Spleen (tissue), 11 donors: ENCODE measurements at regions not wholly inside any gene's neighbourhood (a gene's known extent, or its start where the extent isn't known, plus 50 kb on each side); places are given as distances from the start of the nearest gene placed in this dataset.

Experiments
- DNase-seq: peaks from one replicate; pipeline ENCODE4 v3.0.0-alpha.2; 2020
- H3K27ac ChIP-seq, 8 donors: fragments of 200-600 bp; sonication (generic) in 7 of 8; 1 replicate in 4 of 8; 2 replicates in 4 of 8; pipeline versions ENCODE4 v1.5.0 to v1.8.0; 2016 to 2021; ENCODE audit warnings: inconsistent platforms in 4 of 8, mild to moderate bottlenecking in 4 of 8, moderate library complexity in 1 of 8
- H3K27me3 ChIP-seq, 7 donors: fragments of 200-600 bp; sonication (generic) in 6 of 7; replicated peaks in 1 of 7; 1 replicate in 4 of 7; 2 replicates in 3 of 7; pipeline versions ENCODE4 v1.5.0 to v1.8.0; 2016 to 2021; ENCODE audit warnings: inconsistent platforms in 3 of 7, mild to moderate bottlenecking in 1 of 7
- H3K36me3 ChIP-seq, 6 donors: fragments of 200-600 bp; sonication (generic) in 5 of 6; 1 replicate in 4 of 6; 2 replicates in 2 of 6; pipeline versions ENCODE4 v1.5.0 to v1.8.0; 2016 to 2021; ENCODE audit warnings: inconsistent platforms in 2 of 6
- H3K4me1 ChIP-seq, 6 donors: fragments of 200-600 bp; sonication (generic) in 5 of 6; 1 replicate in 3 of 6; 2 replicates in 3 of 6; pipeline versions ENCODE4 v1.5.0 to v1.8.0; 2016 to 2021; ENCODE audit warnings: inconsistent platforms in 3 of 6
- H3K4me3 ChIP-seq, 8 donors: fragments of 200-600 bp; sonication (generic) in 7 of 8; 1 replicate in 4 of 8; 2 replicates in 4 of 8; pipeline versions ENCODE4 v1.5.0 to v1.8.0; 2016 to 2021; ENCODE audit warnings: inconsistent platforms in 4 of 8, mild to moderate bottlenecking in 4 of 8, moderate library complexity in 2 of 8
- H3K9me3 ChIP-seq, 8 donors: fragments of 200-600 bp; sonication (generic) in 7 of 8; 1 replicate in 4 of 8; 2 replicates in 4 of 8; pipeline versions ENCODE4 v1.5.0 to v1.8.0; 2016 to 2021; ENCODE audit warnings: inconsistent platforms in 4 of 8
- POLR2A ChIP-seq, 3 donors: fragments of 450-650 bp; IDR thresholded peaks; one replicate each; pipeline ENCODE4 v1.5.1; 2017; ENCODE audit warnings: antibody characterized with exemption in 3 of 3, mild to moderate bottlenecking in 1 of 3
- POLR2AphosphoS5 ChIP-seq, 3 donors: sonication (generic); formaldehyde crosslinking; IDR thresholded peaks; one replicate each; pipeline ENCODE4 v1.5.1; 2017; ENCODE audit warnings: antibody characterized with exemption in 3 of 3
- whole genome bisulfite sequencing, 5 donors: extraction: QIAGEN DNeasy Blood & Tissue Kit in 3 of 5; methylation state at CpG; one replicate each; pipeline versions ENCODE4 v1.1.5 to v1.1.7; 2013 to 2018; 5-methylcytosine and 5-hydroxymethylcytosine counted together
- intact Hi-C: fragments of 100-400 bp; cut with DNase I; formaldehyde crosslinking; loops from one replicate; pipeline ENCODE4 v1.15.0; 2023; ENCODE audit warnings: low total_unique reads
- TF ChIP-seq, protein P1 (sequence below), 11 experiments: fragments of 200-600 bp in 7 of 11; fragments of 450-650 bp in 4 of 11; sonication (generic) in 4 of 11; IDR thresholded peaks in 8 of 11; conservative IDR thresholded peaks in 3 of 11; 1 replicate in 7 of 11; 2 replicates in 4 of 11; pipeline versions ENCODE4 v1.4.0 to v1.8.0; 2016 to 2021; ENCODE audit warnings: antibody characterized with exemption in 11 of 11, inconsistent platforms in 4 of 11, mild to moderate bottlenecking in 1 of 11
- donor health status: healthy with polysubstance abuse.
- donor health status: DM: no; HTN: no; CAD: no; lungs with moderate emphysema.
- donor health status: DM: no; HTN: no; CAD: no.
- donor health status: Bipolar disorder and iron deficiency.
- donor health status: healthy.
- donor health status: DM: no; HTN: no; CAD: no.
- donor health status: DM: yes; HTN: yes; CAD: no.

DNA sequence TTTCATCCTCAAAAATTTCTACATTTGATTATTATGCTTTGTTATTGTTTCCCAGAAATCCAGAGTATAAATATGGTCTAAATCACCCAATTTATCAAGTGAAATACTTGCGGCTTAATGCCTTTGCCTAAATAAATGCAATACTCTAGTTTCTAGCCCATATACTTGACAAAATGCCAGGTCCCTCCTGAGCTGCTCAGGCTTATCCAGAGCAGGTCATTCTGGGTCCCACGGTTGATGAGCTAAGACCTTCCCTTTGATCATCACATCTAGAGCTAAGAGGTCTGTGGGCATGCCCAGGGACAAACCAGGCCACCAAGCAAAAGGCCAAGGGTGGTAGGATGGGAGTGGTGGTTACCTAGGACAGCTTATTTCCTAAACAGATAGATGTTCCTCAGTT, 180.1 kb downstream of the SMIM20 start:
- no peak overlapping the region for H3K4me3 ChIP-seq
- no peaks in the 10 kb centered on the region for H3K27me3 ChIP-seq
- TF ChIP-seq POLR2AphosphoS5 (IDR thresholded peaks at IDR 0.05) (no peak), POLR2A (IDR thresholded peaks at IDR 0.05) (no peak)
- TF ChIP-seq, protein P1, sequence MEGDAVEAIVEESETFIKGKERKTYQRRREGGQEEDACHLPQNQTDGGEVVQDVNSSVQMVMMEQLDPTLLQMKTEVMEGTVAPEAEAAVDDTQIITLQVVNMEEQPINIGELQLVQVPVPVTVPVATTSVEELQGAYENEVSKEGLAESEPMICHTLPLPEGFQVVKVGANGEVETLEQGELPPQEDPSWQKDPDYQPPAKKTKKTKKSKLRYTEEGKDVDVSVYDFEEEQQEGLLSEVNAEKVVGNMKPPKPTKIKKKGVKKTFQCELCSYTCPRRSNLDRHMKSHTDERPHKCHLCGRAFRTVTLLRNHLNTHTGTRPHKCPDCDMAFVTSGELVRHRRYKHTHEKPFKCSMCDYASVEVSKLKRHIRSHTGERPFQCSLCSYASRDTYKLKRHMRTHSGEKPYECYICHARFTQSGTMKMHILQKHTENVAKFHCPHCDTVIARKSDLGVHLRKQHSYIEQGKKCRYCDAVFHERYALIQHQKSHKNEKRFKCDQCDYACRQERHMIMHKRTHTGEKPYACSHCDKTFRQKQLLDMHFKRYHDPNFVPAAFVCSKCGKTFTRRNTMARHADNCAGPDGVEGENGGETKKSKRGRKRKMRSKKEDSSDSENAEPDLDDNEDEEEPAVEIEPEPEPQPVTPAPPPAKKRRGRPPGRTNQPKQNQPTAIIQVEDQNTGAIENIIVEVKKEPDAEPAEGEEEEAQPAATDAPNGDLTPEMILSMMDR (IDR thresholded peaks at IDR 0.05 in 8 of 11, conservative IDR thresholded peaks at IDR 0.05 in 3 of 11): no peak
- H3K9me3 ChIP-seq: peaks cover 0 to 40% (median 27%) of the 10 kb centered on the region in 8 donors
- DNase-seq: no peak
- H3K36me3 ChIP-seq: no peaks in the 10 kb centered on the region
- H3K27ac ChIP-seq: peak overlapping the region in 5 of 8 donors; percentile 20 to 84 (median 62)
- WGBS, 5 donors: 74 to 89% (median 87%) methylated on average over 2 of the region's 2 CpGs
- H3K4me1 ChIP-seq: no peaks in the 10 kb centered on the region
- intact Hi-C loops: no loop called here

DNA sequence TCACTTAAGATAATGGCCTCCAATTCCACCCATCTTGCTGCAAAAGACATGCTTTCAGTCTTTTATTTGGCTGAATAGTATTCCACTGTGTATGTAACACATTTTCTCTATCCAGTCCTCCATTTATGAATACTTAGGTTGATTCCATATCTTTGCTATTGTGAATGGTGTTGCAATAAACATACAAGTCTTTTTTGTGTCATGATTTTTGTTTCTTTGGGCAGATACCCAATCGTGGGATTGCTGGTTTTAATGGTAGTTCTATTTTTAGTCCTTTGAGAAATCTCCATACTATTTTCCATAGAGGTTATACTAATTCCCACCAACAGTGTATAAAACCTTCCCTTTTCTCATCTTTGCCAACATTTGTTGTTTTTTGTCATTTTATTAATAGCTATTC, 180.9 kb downstream of the SMIM20 start:
- Histone ChIP-seq H3K9me3 (peaks cover 0 to 42% (median 27%) of the 10 kb centered on the region in 8 donors), H3K4me3 (no peak overlapping the region), H3K27me3 (no peaks in the 10 kb centered on the region), H3K27ac (peak overlapping the region in 1 of 8 donors; percentile 84), H3K4me1 (no peaks in the 10 kb centered on the region), H3K36me3 (no peaks in the 10 kb centered on the region)
- no peak for DNase-seq
- intact Hi-C loops: no loop called here
- 74 to 80% (median 75%) methylated on average over 1 of the region's 1 CpG for WGBS, 5 donors
- no peak for TF ChIP-seq POLR2A (IDR thresholded peaks at IDR 0.05)
- TF ChIP-seq POLR2AphosphoS5 (IDR thresholded peaks at IDR 0.05): no peak
- TF ChIP-seq, protein P1 (IDR thresholded peaks at IDR 0.05 in 8 of 11, conservative IDR thresholded peaks at IDR 0.05 in 3 of 11): no peak

DNA sequence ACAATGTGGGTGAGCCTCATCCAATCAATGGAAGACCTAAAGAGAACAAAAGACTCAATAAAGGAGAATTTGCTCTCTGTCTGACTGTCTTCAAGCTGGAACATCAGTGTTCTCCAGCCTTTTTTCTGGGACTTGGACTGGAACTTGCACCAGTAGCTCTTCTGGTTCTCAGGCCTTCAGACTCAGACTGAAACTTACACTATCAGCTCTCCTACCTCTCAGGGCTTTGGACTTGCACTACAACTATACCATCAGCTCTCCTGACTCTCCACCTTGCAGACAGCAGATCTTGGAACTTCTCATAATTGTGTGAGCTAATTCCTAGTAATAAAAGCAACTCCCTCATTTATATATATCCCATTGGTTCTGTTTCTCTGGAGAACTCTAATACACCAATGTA, 185.9 kb downstream of the SMIM20 start:
- no peaks in the 10 kb centered on the region for H3K4me1 ChIP-seq
- H3K9me3 ChIP-seq: peaks cover 0 to 23% (median 9%) of the 10 kb centered on the region in 8 donors
- TF ChIP-seq, protein P1 (IDR thresholded peaks at IDR 0.05 in 8 of 11, conservative IDR thresholded peaks at IDR 0.05 in 3 of 11): no peak
- TF ChIP-seq POLR2A (IDR thresholded peaks at IDR 0.05) (no peak), POLR2AphosphoS5 (IDR thresholded peaks at IDR 0.05) (no peak)
- no peaks in the 10 kb centered on the region for H3K27me3 ChIP-seq
- intact Hi-C loops: no loop called here
- DNase-seq: no peak
- no peak overlapping the region for H3K4me3 ChIP-seq
- no peaks in the 10 kb centered on the region for H3K36me3 ChIP-seq
- no peak overlapping the region for H3K27ac ChIP-seq

DNA sequence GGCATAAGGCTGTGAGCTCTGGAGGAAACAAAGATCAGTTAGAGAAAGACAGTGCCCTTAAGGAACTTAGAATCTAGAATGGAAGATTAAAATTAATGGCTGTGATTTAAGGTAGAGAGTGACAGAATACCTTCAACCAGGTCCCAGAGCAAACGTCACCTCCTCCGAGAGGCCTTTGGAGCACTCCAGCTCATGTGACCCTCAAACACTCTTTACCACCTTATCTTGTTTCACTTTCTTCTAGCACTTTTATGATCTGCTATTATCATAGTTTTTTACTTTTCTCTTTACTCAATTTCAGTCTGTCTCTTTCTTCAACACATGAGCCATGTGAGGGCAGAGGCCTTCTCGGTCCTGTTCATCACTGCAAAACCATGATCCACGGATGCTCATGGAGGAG, 187.0 kb downstream of the SMIM20 start:
- Histone ChIP-seq H3K4me3 (no peak overlapping the region), H3K27me3 (no peaks in the 10 kb centered on the region), H3K36me3 (no peaks in the 10 kb centered on the region), H3K4me1 (no peaks in the 10 kb centered on the region), H3K27ac (no peak overlapping the region), H3K9me3 (peaks cover 0 to 23% (median 9%) of the 10 kb centered on the region in 8 donors)
- no peak for DNase-seq
- 93 to 95% (median 94%) methylated on average over 4 of the region's 4 CpGs for WGBS, 5 donors
- intact Hi-C loops: no loop called here
- TF ChIP-seq, protein P1 (IDR thresholded peaks at IDR 0.05 in 8 of 11, conservative IDR thresholded peaks at IDR 0.05 in 3 of 11): no peak
